Stimulated activated naive CD8-positive, alpha-beta T cell treated with anti-CD3 and anti-CD28 coated beads, Interleukin-15, Interleukin-2, amounts not matched to agents 100 ng/mL and 50 ng/mL, for 24 hours (primary cell): ENCODE measurements at regions not wholly inside any gene's neighbourhood (a gene's known extent, or its start where the extent isn't known, plus 50 kb on each side); places are given as distances from the start of the nearest gene placed in this dataset.
A peak's percentile ranks its signal among the peaks of the same experiment; 100 is the strongest.
"Not testable (repeated sequence)": the region's sequence is repeated elsewhere in the genome, so short reads cannot be mapped to it uniquely, and the experiment has no call there.

Experiments used
- H3K27ac Mint-ChIP-seq: one replicate; pipeline ENCODE4 v1.8.0; 2021; ENCODE audit warnings: mild to moderate bottlenecking, mixed read lengths
- H3K27me3 Mint-ChIP-seq: one replicate; pipeline ENCODE4 v1.8.0; 2021; ENCODE audit warnings: mixed read lengths
- H3K36me3 Mint-ChIP-seq: one replicate; pipeline ENCODE4 v1.8.0; 2021; ENCODE audit warnings: low read depth, mixed read lengths
- H3K4me1 Mint-ChIP-seq: one replicate; pipeline ENCODE4 v1.8.0; 2021; ENCODE audit warnings: low read depth, mixed read lengths
- H3K4me3 Mint-ChIP-seq: one replicate; pipeline ENCODE4 v1.8.0; 2021; ENCODE audit warnings: mild to moderate bottlenecking, mixed read lengths
- H3K9me3 Mint-ChIP-seq: one replicate; pipeline ENCODE4 v1.8.0; 2021; ENCODE audit warnings: mixed read lengths

DNA sequence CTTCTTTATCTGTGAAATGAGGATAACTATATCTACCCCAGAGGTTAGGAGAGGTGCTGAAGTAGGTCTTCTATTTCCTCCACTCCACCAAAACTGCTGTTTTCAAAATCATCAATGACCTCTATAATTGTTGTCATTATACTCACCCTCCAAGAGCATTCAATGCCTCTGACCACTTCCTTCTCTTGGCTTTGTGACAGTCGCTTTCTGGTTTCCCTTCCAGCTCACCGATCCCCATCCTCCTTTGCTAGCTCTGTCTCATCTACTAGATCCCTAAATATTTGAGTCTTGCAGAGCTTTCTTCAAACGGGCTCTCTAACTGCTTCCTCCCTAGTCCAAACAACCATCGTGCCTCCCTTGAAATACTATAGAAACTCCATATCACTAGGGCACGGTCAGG lies 153.5 kb downstream of the RPLP1 start:
- no peaks in the 10 kb centered on the region for H3K36me3 Mint-ChIP-seq
- peaks cover 20% of the 10 kb centered on the region for H3K4me1 Mint-ChIP-seq
- H3K9me3 Mint-ChIP-seq: no peaks in the 10 kb centered on the region
- H3K27me3 Mint-ChIP-seq: peaks cover 3% of the 10 kb centered on the region
- no peak overlapping the region for H3K4me3 Mint-ChIP-seq
- no peak overlapping the region for H3K27ac Mint-ChIP-seq

DNA sequence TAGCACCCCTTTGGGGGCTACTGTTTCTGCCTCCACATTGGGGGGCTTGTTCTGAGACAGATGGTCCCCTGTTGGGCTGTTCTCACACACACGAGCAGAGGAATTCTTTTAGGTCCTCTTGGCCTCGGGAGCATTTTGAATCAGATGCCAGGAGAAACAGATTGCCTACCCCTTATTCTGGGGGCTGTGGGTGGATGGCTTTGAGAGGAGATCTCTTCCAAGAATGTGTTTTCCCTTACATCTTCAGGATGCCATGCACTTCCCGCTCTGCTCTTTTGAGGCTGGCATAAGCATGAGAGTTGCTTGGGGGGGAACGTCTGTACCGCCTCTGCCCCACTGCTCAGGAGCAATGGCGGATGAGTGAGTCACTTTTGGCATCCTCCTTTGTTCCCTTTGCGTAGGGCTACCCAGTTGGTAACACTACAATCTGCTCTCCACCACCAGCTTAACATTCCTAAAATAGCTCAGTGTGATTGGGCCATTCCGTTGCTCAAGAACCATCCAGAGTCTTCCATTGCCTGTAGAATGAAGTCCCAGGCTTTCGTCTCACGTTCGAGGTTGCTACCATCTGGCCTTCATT lies 154.4 kb downstream of the RPLP1 start:
- Mint-ChIP-seq H3K27me3 (peaks cover 4% of the 10 kb centered on the region), H3K27ac (peak overlapping the region; percentile 13), H3K4me3 (no peak overlapping the region), H3K4me1 (peaks cover 20% of the 10 kb centered on the region), H3K36me3 (no peaks in the 10 kb centered on the region), H3K9me3 (no peaks in the 10 kb centered on the region)

GRCh38 chr15:69608661-69609060 lies 156.0 kb downstream of the RPLP1 start:
- H3K27me3 Mint-ChIP-seq: peaks cover 4% of the 10 kb centered on the region

DNA sequence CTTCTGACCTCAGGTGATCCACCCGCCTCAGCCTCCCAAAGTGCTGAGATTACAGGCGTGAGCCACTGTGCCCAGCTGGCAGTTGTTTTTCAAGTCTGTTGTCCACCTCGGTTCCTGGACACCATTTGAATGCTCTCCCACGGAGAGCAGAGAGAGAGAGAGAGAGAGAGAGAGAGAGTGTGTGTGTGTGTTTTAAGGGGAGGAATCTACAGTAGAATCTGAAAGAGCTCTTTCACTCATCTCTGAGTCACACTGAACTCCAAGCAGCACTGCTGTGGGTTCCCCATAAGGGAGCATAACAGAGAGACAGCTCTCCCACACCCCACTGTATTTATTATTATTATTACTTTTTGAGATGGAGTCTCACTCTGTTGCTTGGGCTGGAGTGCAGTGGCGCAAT lies 156.6 kb downstream of the RPLP1 start:
- no peaks in the 10 kb centered on the region for H3K36me3 Mint-ChIP-seq
- H3K4me3 Mint-ChIP-seq: no peak overlapping the region
- no peaks in the 10 kb centered on the region for H3K9me3 Mint-ChIP-seq
- H3K27me3 Mint-ChIP-seq: peaks cover 4% of the 10 kb centered on the region
- peaks cover 20% of the 10 kb centered on the region for H3K4me1 Mint-ChIP-seq
- H3K27ac Mint-ChIP-seq: no peak overlapping the region

More at GRCh38 chr15:69608661-69609060, 156.0 kb downstream of the RPLP1 start:
- Mint-ChIP-seq H3K4me3 (no peak overlapping the region), H3K9me3 (no peaks in the 10 kb centered on the region), H3K27ac (no peak overlapping the region), H3K4me1 (peaks cover 20% of the 10 kb centered on the region), H3K36me3 (no peaks in the 10 kb centered on the region)

- peak overlapping the region; percentile 22 for H3K27ac Mint-ChIP-seq
- H3K4me3 Mint-ChIP-seq: no peak overlapping the region
- no peaks in the 10 kb centered on the region for H3K9me3 Mint-ChIP-seq
- H3K4me1 Mint-ChIP-seq: peaks cover 20% of the 10 kb centered on the region
- peaks cover 4% of the 10 kb centered on the region for H3K27me3 Mint-ChIP-seq
- no peaks in the 10 kb centered on the region for H3K36me3 Mint-ChIP-seq
These were observed 157.2 kb downstream of the RPLP1 start for GRCh38 chr15:69609776-69610175.

DNA sequence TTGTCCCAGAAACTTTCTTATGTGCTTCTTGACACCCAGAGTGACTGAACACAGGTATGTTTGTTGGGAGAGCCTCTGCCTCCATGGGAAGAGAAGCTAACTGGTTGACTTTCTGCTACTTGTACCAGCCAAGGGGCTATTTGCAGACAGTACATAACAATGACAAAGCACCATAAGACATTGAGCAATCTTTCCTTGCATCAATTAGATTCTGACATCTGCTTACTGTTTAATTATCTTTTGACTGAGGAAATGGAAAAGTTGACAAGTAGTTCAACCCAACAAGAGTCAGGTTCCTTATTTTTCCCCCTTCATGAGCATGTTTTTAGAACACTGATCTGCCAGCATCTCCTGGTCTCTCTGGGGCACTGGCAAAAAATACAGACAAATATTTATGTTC lies 157.7 kb downstream of the RPLP1 start:
- Mint-ChIP-seq H3K4me3 (no peak overlapping the region), H3K36me3 (no peaks in the 10 kb centered on the region), H3K27me3 (peaks cover 4% of the 10 kb centered on the region), H3K4me1 (peaks cover 20% of the 10 kb centered on the region), H3K27ac (peak overlapping the region; percentile 22), H3K9me3 (no peaks in the 10 kb centered on the region)

GRCh38 chr15:69610858-69611257 lies 158.2 kb downstream of the RPLP1 start:
- Mint-ChIP-seq H3K27me3 (peaks cover 4% of the 10 kb centered on the region), H3K27ac (no peak overlapping the region), H3K36me3 (no peaks in the 10 kb centered on the region), H3K4me1 (peaks cover 20% of the 10 kb centered on the region), H3K9me3 (no peaks in the 10 kb centered on the region), H3K4me3 (no peak overlapping the region)

DNA sequence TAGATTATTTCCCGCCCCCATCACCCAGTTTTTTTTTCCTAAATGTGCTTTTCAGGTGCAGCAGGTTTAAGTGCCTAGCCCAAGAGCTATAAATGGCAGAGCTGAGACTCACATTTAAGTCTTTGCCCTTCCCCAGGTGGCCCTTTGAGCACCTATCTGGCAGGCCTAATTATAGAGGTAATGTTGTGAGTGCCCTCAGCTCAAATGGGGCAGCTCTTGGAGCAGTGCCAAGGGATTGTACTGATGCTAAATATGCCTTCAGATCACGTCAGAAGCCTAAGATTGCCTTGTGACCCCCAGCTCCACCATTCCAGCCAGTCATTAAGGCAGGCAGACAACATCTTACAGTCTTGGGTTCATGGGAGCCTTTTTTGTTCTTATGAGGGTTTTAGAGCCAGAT lies 159.5 kb downstream of the RPLP1 start:
- Mint-ChIP-seq H3K27ac (no peak overlapping the region), H3K4me3 (no peak overlapping the region), H3K9me3 (no peaks in the 10 kb centered on the region), H3K36me3 (no peaks in the 10 kb centered on the region), H3K27me3 (peaks cover 4% of the 10 kb centered on the region), H3K4me1 (peaks cover 20% of the 10 kb centered on the region)

GRCh38 chr15:69613182-69613581 lies 160.6 kb downstream of the RPLP1 start:
- Mint-ChIP-seq H3K36me3 (no peaks in the 10 kb centered on the region), H3K9me3 (no peaks in the 10 kb centered on the region)

GRCh38 chr15:69613988-69614387 lies 161.4 kb downstream of the RPLP1 start:
- Mint-ChIP-seq H3K36me3 (no peaks in the 10 kb centered on the region), H3K27me3 (peaks cover 6% of the 10 kb centered on the region), H3K4me3 (no peak overlapping the region), H3K27ac (no peak overlapping the region), H3K4me1 (peaks cover 15% of the 10 kb centered on the region), H3K9me3 (no peaks in the 10 kb centered on the region)

More at GRCh38 chr15:69613182-69613581, 160.6 kb downstream of the RPLP1 start:
- Mint-ChIP-seq H3K27me3 (peaks cover 4% of the 10 kb centered on the region), H3K27ac (no peak overlapping the region), H3K4me1 (peaks cover 20% of the 10 kb centered on the region), H3K4me3 (no peak overlapping the region)

DNA sequence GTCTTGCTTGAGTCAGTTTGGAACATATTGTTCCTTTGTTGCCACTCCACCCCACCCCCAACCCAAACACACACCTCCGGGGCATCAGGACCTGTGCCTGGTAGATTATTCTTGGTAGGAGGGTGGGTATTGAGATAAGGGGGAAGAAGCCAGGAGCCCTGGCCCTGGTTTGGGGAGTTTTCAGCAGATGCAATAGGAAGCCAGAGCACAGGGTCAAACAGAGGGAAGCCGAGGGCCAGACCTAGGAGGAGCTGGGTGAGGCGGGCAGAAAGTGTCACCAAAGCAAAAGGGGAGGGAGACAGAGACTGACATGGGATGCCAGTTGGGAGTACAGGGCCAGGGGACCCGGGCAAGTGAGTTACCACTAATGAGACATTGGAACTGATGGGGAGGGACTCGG lies 163.1 kb downstream of the RPLP1 start:
- no peak overlapping the region for H3K4me3 Mint-ChIP-seq
- H3K36me3 Mint-ChIP-seq: no peaks in the 10 kb centered on the region
- no peak overlapping the region for H3K27ac Mint-ChIP-seq
- H3K4me1 Mint-ChIP-seq: peaks cover 4% of the 10 kb centered on the region
- H3K27me3 Mint-ChIP-seq: peaks cover 13% of the 10 kb centered on the region
- no peaks in the 10 kb centered on the region for H3K9me3 Mint-ChIP-seq

DNA sequence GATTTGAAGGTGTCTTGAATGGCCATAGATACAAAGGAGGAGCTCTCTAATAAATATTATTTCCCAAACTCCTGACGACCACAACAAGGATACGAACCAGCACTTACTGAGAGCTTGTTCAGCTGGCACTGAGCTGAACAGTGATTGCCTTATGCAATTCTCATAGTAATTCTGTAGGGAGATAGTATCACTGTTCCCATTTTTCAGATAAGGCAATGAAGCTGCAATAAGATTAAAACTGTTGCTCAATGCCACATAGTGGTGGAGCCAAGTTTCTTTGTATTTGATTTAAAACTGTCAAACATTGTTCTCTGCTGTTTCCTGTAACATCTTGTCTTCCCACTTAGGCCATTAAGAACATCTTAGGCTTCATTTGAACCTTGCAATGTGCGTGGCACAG lies 163.9 kb downstream of the RPLP1 start:
- Mint-ChIP-seq H3K9me3 (no peaks in the 10 kb centered on the region), H3K4me1 (no peaks in the 10 kb centered on the region), H3K36me3 (no peaks in the 10 kb centered on the region), H3K27ac (no peak overlapping the region), H3K27me3 (peaks cover 9% of the 10 kb centered on the region), H3K4me3 (no peak overlapping the region)

- H3K9me3 Mint-ChIP-seq, H3K27me3 Mint-ChIP-seq, H3K4me1 Mint-ChIP-seq, H3K27ac Mint-ChIP-seq, H3K36me3 Mint-ChIP-seq, H3K4me3 Mint-ChIP-seq: not testable (repeated sequence)
These were observed 164.5 kb downstream of the RPLP1 start for GRCh38 chr15:69617144-69617543.

DNA sequence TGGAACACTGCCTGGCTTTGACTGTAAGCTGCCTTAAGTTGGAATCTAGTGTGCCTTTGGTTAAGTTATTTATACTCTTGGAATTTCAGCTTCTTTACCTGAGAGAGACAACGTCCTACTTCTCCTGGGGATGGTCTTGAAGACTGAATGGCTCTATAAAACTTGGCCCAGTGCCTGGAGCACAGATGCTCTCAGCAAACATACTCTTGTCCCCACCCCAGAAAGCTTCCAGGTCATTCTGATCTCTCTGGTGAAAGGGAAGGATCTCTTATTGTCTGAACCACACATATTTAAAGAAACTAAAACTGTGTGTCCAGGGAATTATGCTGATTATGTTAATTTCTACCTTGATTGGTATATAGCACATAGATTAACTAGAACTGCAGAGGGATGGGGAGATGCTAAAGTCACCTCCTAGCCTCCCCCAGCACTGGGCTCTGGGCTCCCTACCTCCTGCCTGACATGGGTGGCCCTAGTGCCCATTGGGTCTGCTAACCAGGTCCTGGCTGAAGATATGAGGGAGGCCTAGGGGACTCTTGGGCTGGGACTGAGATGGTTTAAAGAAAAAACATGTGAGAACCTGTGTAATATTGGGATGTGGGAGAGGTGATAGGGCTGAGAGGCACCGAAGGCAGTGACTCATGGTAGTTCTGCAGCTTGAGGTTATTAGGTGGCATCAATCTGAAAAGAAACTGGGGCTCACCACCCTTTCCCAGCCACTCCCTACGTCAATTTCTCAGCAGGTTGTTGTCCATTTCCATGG lies 171.0 kb downstream of the RPLP1 start:
- no peak overlapping the region for H3K27ac Mint-ChIP-seq
- peaks cover 13% of the 10 kb centered on the region for H3K4me1 Mint-ChIP-seq
- H3K4me3 Mint-ChIP-seq: no peak overlapping the region
- no peaks in the 10 kb centered on the region for H3K9me3 Mint-ChIP-seq
- no peaks in the 10 kb centered on the region for H3K36me3 Mint-ChIP-seq
- peaks cover 29% of the 10 kb centered on the region for H3K27me3 Mint-ChIP-seq

- H3K9me3 Mint-ChIP-seq: no peaks in the 10 kb centered on the region
- H3K4me3 Mint-ChIP-seq: no peak overlapping the region
- peaks cover 25% of the 10 kb centered on the region for H3K27me3 Mint-ChIP-seq
- H3K4me1 Mint-ChIP-seq: peaks cover 17% of the 10 kb centered on the region
- no peaks in the 10 kb centered on the region for H3K36me3 Mint-ChIP-seq
- no peak overlapping the region for H3K27ac Mint-ChIP-seq
These were observed 171.5 kb downstream of the RPLP1 start for GRCh38 chr15:69624155-69624520.

DNA sequence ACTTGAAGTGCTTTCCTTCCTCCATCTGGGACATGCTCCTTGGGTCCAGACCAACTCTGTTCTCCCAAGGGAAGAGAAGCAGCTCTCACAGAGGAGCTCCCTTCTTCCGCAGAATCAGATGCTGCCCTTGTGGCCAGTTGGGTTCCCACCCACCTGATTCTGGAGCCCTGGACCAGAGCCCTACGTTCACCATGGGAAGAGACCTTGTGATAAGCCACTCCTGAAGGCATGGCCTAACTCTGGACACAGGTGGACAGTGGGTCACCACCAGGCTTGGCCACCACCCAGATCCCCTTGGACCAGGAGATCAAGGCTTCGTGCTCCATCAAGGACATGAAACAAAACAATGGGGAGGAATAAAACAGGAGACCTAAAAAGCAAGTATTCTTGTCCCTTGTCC lies 172.2 kb downstream of the RPLP1 start:
- H3K27me3 Mint-ChIP-seq: peaks cover 24% of the 10 kb centered on the region
- H3K4me3 Mint-ChIP-seq: no peak overlapping the region
- peaks cover 24% of the 10 kb centered on the region for H3K4me1 Mint-ChIP-seq
- no peak overlapping the region for H3K27ac Mint-ChIP-seq
- H3K9me3 Mint-ChIP-seq: no peaks in the 10 kb centered on the region
- H3K36me3 Mint-ChIP-seq: no peaks in the 10 kb centered on the region
